ENCODE measurements at regions not wholly inside any gene's neighbourhood (a gene's known extent, or its start where the extent isn't known, plus 50 kb on each side); places are given as distances from the start of the nearest gene placed in this dataset.

GRCh38 chrY:21827593-21827992 lies 66.7 kb downstream of the RBMY1D start:
- no peaks in the 10 kb centered on the region for H3K9me3 Mint-ChIP-seq
- 80% methylated on average over 1 of the region's 3 CpGs for WGBS (ENCODE audit: insufficient coverage)
- ATAC-seq (replicated peaks in 1 of 4) (no peak), DNase-seq (no peak)
- no peak overlapping the region for H3K27ac ChIP-seq (ENCODE audit: low read length)
- H3K4me1 ChIP-seq (ENCODE audit: control insufficient read depth in 1 of 2, extremely low read depth in 1 of 2, insufficient read depth in 2 of 2, low read length in 2 of 2) = no peaks in the 10 kb centered on the region
- no peaks in the 10 kb centered on the region for H3K4me1 Mint-ChIP-seq
- no peak overlapping the region for H3K4me3 Mint-ChIP-seq
- H3K27me3 Mint-ChIP-seq = no peaks in the 10 kb centered on the region
- H3K36me3 ChIP-seq (ENCODE audit: control insufficient read depth in 2 of 2, extremely low read depth in 1 of 2, insufficient read depth in 1 of 2, low read length in 1 of 2) = no peaks in the 10 kb centered on the region
- H3K36me3 Mint-ChIP-seq = no peaks in the 10 kb centered on the region
- H3K9me3 ChIP-seq = no peaks in the 10 kb centered on the region
- POLR2A ChIA-PET = no interaction called here
- no peaks in the 10 kb centered on the region for H3K27me3 ChIP-seq (replicated peaks in 1 of 2; ENCODE audit: control insufficient read depth in 2 of 2, extremely low read depth in 1 of 2, insufficient read depth in 2 of 2, low read length in 1 of 2)
- H3K4me3 ChIP-seq (ENCODE audit: control insufficient read depth in 1 of 2, extremely low read depth in 1 of 2, low read length in 1 of 2) = no peak overlapping the region
- no peak overlapping the region for H3K27ac Mint-ChIP-seq
- CTCF ChIA-PET = no interaction called here
